ENCODE measurements at regions not wholly inside any gene's neighbourhood (a gene's known extent, or its start where the extent isn't known, plus 50 kb on each side); places are given as distances from the start of the nearest gene placed in this dataset.

GRCh38 chr17:27945333-27945616 is 52.1 kb upstream of the LYRM9 start (continued):
- TF ChIP-seq CTCF (conservative IDR thresholded peaks at IDR 0.05; ENCODE audit: low read depth in 2 of 2) (no peak), EZH2phosphoT487 (IDR thresholded peaks at IDR 0.05; ENCODE audit: unreplicated experiment) (no peak), STAT1 (IDR thresholded peaks at IDR 0.05; ENCODE audit: unreplicated experiment) (no peak), POLR2AphosphoS5 (IDR thresholded peaks at IDR 0.05; ENCODE audit: low read depth) (no peak)
- TF ChIP-seq, protein P1, sequence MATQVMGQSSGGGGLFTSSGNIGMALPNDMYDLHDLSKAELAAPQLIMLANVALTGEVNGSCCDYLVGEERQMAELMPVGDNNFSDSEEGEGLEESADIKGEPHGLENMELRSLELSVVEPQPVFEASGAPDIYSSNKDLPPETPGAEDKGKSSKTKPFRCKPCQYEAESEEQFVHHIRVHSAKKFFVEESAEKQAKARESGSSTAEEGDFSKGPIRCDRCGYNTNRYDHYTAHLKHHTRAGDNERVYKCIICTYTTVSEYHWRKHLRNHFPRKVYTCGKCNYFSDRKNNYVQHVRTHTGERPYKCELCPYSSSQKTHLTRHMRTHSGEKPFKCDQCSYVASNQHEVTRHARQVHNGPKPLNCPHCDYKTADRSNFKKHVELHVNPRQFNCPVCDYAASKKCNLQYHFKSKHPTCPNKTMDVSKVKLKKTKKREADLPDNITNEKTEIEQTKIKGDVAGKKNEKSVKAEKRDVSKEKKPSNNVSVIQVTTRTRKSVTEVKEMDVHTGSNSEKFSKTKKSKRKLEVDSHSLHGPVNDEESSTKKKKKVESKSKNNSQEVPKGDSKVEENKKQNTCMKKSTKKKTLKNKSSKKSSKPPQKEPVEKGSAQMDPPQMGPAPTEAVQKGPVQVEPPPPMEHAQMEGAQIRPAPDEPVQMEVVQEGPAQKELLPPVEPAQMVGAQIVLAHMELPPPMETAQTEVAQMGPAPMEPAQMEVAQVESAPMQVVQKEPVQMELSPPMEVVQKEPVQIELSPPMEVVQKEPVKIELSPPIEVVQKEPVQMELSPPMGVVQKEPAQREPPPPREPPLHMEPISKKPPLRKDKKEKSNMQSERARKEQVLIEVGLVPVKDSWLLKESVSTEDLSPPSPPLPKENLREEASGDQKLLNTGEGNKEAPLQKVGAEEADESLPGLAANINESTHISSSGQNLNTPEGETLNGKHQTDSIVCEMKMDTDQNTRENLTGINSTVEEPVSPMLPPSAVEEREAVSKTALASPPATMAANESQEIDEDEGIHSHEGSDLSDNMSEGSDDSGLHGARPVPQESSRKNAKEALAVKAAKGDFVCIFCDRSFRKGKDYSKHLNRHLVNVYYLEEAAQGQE (IDR thresholded peaks at IDR 0.05; ENCODE audit: unreplicated experiment), result no peak
- TF ChIP-seq, protein P2, sequence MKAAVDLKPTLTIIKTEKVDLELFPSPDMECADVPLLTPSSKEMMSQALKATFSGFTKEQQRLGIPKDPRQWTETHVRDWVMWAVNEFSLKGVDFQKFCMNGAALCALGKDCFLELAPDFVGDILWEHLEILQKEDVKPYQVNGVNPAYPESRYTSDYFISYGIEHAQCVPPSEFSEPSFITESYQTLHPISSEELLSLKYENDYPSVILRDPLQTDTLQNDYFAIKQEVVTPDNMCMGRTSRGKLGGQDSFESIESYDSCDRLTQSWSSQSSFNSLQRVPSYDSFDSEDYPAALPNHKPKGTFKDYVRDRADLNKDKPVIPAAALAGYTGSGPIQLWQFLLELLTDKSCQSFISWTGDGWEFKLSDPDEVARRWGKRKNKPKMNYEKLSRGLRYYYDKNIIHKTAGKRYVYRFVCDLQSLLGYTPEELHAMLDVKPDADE (IDR thresholded peaks at IDR 0.05), result no peak

DNA sequence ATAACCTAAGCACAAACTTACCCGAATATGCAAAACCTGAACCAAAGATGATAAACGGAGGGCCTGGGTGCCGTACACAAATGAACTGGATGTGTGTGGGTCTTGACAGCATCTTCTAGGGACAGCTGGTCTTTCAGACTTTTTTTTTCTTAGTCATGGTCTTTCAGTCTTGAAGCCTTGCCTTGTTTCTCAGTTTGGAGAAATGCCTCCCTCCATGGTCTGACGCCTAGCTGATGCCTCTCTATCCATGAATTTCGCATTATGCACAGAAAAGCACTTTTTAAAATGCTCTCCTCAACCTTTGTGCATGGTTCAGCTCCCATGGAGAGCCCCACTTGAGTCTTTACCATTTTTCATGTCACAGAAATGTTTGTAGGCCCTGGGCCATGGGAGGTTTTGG is 52.8 kb upstream of the LYRM9 start:
- no peak overlapping the region for H3K27ac Mint-ChIP-seq
- no peaks in the 10 kb centered on the region for H3K27me3 ChIP-seq (ENCODE audit: insufficient read depth)
- no peak overlapping the region for H2AFZ ChIP-seq
- H3K9me2 ChIP-seq (ENCODE audit: insufficient read depth), result no peaks in the 10 kb centered on the region
- H3K9me3 Mint-ChIP-seq, result no peaks in the 10 kb centered on the region
- no peak overlapping the region for H3K4me2 ChIP-seq
- H3K4me3 Mint-ChIP-seq, result no peak overlapping the region
- peaks cover 22% of the 10 kb centered on the region for H3K4me1 Mint-ChIP-seq
- ATAC-seq, result no peak
- H3K36me3 Mint-ChIP-seq (ENCODE audit: low read depth), result no peaks in the 10 kb centered on the region
- no peaks in the 10 kb centered on the region for H3K36me3 ChIP-seq (ENCODE audit: insufficient read depth)
- no peak overlapping the region for H3K4me3 ChIP-seq
- no peaks in the 10 kb centered on the region for H3K27me3 Mint-ChIP-seq (ENCODE audit: insufficient read depth, low read depth, poor library complexity)
- no peaks in the 10 kb centered on the region for H3K79me2 ChIP-seq (replicated peaks; ENCODE audit: insufficient read depth)
- no peak for DNase-seq (ENCODE audit: low spot score)
- no peak overlapping the region for H3K27ac ChIP-seq (ENCODE audit: low read depth)
- H3F3A ChIP-seq (replicated peaks; ENCODE audit: low read depth), result no peaks in the 10 kb centered on the region
- H4K20me1 ChIP-seq (replicated peaks; ENCODE audit: insufficient read depth), result no peaks in the 10 kb centered on the region
- 0 out of 2 replicates have a peak, but pooled peaks cover 6% of the 10 kb centered on the region for H3K4me1 ChIP-seq (ENCODE audit: insufficient read depth)
- TF ChIP-seq EZH2 (IDR thresholded peaks at IDR 0.05; ENCODE audit: low read depth, unreplicated experiment) (no peak), CTCF (conservative IDR thresholded peaks at IDR 0.05; ENCODE audit: low read depth in 2 of 2) (no peak), ZNF114 (CRISPR knock-in tag; IDR thresholded peaks at IDR 0.05) (no peak)
- TF ChIP-seq, protein P3, sequence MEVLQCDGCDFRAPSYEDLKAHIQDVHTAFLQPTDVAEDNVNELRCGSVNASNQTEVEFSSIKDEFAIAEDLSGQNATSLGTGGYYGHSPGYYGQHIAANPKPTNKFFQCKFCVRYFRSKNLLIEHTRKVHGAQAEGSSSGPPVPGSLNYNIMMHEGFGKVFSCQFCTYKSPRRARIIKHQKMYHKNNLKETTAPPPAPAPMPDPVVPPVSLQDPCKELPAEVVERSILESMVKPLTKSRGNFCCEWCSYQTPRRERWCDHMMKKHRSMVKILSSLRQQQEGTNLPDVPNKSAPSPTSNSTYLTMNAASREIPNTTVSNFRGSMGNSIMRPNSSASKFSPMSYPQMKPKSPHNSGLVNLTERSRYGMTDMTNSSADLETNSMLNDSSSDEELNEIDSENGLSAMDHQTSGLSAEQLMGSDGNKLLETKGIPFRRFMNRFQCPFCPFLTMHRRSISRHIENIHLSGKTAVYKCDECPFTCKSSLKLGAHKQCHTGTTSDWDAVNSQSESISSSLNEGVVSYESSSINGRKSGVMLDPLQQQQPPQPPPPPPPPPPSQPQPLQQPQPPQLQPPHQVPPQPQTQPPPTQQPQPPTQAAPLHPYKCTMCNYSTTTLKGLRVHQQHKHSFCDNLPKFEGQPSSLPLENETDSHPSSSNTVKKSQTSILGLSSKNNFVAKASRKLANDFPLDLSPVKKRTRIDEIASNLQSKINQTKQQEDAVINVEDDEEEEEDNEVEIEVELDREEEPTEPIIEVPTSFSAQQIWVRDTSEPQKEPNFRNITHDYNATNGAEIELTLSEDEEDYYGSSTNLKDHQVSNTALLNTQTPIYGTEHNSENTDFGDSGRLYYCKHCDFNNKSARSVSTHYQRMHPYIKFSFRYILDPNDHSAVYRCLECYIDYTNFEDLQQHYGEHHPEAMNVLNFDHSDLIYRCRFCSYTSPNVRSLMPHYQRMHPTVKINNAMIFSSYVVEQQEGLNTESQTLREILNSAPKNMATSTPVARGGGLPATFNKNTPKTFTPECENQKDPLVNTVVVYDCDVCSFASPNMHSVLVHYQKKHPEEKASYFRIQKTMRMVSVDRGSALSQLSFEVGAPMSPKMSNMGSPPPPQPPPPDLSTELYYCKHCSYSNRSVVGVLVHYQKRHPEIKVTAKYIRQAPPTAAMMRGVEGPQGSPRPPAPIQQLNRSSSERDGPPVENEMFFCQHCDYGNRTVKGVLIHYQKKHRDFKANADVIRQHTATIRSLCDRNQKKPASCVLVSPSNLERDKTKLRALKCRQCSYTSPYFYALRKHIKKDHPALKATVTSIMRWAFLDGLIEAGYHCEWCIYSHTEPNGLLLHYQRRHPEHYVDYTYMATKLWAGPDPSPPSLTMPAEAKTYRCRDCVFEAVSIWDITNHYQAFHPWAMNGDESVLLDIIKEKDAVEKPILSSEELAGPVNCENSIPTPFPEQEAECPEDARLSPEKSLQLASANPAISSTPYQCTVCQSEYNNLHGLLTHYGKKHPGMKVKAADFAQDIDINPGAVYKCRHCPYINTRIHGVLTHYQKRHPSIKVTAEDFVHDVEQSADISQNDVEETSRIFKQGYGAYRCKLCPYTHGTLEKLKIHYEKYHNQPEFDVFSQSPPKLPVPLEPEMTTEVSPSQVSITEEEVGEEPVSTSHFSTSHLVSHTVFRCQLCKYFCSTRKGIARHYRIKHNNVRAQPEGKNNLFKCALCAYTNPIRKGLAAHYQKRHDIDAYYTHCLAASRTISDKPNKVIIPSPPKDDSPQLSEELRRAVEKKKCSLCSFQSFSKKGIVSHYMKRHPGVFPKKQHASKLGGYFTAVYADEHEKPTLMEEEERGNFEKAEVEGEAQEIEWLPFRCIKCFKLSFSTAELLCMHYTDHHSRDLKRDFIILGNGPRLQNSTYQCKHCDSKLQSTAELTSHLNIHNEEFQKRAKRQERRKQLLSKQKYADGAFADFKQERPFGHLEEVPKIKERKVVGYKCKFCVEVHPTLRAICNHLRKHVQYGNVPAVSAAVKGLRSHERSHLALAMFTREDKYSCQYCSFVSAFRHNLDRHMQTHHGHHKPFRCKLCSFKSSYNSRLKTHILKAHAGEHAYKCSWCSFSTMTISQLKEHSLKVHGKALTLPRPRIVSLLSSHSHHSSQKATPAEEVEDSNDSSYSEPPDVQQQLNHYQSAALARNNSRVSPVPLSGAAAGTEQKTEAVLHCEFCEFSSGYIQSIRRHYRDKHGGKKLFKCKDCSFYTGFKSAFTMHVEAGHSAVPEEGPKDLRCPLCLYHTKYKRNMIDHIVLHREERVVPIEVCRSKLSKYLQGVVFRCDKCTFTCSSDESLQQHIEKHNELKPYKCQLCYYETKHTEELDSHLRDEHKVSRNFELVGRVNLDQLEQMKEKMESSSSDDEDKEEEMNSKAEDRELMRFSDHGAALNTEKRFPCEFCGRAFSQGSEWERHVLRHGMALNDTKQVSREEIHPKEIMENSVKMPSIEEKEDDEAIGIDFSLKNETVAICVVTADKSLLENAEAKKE (CRISPR knock-in tag; IDR thresholded peaks at IDR 0.05), result no peak
